Activated T-helper 9 cell treated with anti-CD3 and anti-CD28 coated beads, Interleukin-2, amount 50 U/mL, for 16 hours (primary cell): ENCODE measurements at regions not wholly inside any gene's neighbourhood (a gene's known extent, or its start where the extent isn't known, plus 50 kb on each side); places are given as distances from the start of the nearest gene placed in this dataset.

Experiments
- DNase-seq: peaks from one replicate; pipeline ENCODE4 v3.0.0-alpha.2; 2020; ENCODE audit warnings: low read depth

GRCh38 chr9:8085986-8086385 lies 286.4 kb upstream of the DMAC1 start:
- DNase-seq = no peak

GRCh38 chr9:8078641-8079140 lies 279.1 kb upstream of the DMAC1 start:
- no peak for DNase-seq

DNA sequence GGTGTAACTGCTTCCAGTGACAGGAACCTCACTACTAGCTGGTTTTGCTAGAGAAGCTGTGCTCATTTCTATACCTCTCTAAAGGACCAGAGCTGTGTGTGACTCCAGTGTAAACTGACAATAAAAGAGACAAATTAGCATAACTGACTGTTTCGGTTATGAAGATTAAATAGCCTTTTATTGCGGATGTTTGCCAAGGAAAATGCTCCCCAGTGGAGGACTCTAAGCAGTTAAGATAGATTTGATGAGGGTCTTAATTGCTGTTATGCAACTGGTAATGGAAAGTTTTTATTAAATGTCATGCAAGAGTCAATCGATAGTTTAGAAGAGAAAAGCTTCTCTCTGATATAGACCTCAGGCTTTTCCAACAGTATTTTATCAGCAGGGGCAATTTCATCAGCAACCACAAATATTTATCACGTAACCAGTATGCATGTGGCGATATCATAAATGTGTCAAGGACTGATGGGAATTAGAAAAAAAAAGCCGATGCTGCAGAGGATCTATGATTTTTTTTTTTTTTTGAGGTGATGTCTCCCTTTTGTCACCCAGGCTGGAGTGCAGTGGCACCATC lies 275.2 kb upstream of the DMAC1 start:
- DNase-seq = no peak

GRCh38 chr9:8071445-8071798 lies 271.8 kb upstream of the DMAC1 start:
- DNase-seq = no peak

- no peak for DNase-seq
These were observed 271.3 kb upstream of the DMAC1 start for GRCh38 chr9:8070779-8071444.

DNA sequence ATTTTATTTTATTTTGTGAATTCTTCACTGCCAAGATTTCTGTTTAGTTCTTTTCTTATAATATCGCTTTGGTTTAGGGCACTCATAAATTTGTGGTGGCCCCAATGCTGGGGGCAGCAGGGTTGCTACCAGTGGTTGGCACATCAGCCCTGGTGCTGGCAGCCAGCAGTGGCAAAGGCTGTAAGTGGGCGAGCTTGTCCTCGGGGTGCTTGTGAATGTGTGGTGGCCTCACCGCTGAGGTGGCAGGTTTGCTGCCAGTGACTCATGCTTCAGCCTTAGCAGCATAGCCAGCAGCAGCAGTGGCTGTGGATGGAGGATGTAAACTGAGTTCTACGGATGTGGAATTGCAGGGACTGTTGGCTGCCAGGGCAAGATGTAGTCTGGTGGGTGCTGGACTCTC lies 262.9 kb upstream of the DMAC1 start:
- DNase-seq = no peak

DNA sequence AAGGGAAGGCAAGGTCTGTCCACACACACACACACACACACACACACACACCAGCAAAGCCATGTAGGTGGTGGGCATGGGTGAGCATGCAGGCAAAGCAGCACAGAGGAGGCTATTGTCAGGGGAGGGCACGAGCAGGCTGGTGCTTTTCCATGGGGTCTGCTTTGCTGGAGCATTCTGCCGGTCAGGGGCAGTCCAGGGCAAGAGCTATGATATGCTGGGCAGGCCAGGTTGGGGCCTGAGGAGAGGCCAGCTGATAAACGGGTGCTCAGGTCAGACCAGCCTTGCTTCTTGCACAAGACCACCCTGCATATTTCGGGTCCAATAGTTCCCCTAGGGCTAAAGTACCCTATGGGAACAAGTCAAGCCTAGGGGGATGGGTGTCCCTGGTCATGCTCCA lies 253.9 kb upstream of the DMAC1 start:
- DNase-seq = no peak

DNA sequence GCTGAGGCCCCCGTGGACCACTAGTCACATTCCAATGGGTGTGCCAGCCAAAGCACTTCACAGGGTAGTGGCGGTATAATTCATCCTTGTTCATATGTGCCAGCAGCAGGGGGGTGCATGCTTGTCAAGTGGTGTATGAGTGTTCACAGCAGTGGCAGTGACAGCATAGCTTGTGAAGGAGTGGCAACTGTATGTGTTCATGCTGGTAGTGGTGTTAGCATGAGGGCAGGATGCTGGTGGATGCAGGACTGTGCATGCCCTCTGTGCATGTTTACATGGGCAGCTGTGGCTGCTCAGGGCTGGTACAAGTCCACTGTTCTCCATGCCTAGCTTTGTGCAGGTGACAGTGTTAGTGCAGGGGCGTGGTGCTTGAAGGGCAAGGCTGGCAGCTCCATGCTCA lies 253.4 kb upstream of the DMAC1 start:
- no peak for DNase-seq

DNA sequence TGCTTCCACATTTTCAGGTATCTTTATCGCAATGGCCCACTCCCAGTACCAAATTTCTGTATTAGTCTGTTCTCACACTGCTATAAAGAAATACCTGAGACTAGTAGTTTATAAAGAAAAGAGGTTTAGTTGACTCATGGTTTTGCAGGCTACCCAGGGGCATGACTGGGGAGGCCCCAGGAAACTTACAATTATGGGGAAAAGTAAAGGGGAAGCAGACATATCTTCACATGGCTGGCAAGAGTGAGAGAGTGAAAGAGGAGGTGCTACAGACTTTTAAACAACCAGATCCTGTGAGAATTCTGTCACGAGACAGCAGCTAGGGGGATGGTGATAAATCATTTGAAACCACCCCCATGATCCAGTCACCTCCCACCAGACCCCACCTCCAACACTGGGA lies 238.2 kb upstream of the DMAC1 start:
- DNase-seq = no peak

DNA sequence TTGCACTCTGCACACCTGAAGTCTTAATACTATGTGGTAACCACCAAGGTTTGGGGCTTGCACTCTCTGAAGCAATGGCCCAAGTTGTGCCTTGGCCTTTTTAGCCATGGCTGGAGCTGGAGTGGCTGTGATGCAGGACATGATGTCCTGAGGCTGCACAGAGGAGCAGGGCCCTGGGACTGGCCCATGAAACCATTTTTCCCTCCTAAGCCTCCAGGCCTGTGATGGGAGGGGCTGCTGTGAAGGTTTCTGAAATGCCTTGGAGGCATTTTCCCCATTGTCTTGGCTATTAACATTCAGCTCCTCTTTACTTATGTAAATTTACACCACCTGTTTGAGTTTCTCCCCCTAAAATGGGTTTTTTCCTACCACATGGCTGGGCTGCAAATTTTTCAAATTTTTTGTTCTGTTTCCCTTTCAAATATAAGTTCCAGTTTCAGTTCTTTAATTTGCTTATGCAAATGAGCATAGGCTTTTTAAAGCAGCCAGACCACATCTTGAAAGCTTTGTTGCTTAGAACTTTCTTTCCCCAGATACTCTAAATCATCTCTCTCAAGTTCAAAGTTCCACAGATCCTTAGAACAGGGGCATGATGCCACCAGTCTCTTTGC lies 237.4 kb upstream of the DMAC1 start:
- DNase-seq = no peak

DNA sequence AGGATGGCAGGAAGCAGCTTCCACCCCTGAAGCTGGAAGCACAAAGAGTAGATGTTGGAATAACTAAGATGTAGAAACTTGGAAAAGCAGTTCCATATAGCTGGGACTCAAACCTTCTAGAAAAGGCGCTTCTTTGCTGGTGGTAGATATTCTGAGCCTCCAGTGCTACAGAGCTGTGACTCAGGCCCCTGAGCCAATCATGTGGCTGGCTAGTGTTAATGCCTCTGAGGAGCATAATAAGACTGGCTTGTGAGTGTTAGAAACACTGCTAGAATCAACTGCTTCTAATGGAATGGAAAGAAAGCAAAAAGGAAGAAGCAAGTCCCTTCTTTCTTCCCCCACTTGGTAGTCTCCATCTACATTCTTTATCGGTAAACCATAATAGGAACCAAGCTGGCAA lies 234.2 kb upstream of the DMAC1 start:
- DNase-seq = no peak

- DNase-seq = no peak
These were observed 230.5 kb upstream of the DMAC1 start for GRCh38 chr9:8030095-8030494.

GRCh38 chr9:8027351-8027750 lies 227.8 kb upstream of the DMAC1 start:
- DNase-seq = no peak

DNA sequence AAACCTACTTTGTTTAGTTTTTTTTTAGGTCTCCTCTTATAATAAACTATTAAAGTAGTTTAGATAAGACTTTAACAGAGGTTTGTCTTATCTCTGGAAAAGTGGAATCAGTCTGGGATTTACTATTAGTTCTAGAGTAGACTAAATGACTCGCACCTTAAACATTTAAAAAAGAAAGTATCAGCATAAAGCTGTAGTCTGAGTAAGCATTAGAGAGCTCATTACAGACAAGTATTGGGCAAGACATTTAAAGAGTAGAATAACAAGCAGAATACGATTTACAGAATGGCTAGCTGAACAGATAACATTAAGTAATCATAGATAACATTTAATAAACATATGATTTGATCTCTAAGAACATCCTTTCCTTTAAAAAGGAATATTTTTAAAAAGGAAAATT lies 226.0 kb upstream of the DMAC1 start:
- DNase-seq = no peak

DNA sequence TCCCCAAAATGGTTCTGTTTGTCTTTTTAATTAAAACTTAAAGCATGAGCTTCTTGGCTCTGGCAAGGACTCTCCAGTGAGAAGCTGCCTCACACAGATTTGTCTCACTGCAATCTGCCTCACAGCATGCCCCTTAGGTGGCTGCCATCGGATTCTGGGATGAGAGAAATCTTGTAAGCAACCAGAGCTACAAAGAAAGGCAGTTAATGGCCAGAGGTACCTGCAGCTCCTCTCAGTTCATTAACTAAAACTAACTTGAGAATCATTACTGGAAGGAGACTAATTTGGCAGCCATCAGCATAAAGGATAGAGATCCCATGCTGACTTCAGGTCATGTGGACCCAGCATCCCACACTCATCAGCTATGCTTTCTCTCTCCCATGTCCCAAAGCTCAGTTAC lies 220.6 kb upstream of the DMAC1 start:
- DNase-seq = no peak

DNA sequence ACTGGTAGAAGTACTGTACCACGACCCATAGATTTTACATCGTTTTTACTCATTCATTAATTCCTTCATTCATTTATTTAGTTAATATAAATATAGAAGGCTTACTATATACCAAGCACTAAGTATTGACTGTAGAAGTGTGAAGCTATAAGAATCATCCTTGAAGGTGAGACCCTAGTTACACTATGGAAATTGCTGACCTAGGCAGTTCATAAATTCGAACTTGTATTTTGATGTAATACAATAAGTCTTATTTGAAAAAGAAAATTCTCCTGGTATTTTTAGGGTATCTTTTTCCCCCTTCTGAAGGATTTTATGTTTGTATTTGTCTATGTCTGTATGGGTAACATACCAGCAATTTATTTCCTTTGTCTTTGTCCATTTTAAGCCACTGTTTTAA lies 220.1 kb upstream of the DMAC1 start:
- DNase-seq = no peak

GRCh38 chr9:8014997-8015682 lies 215.6 kb upstream of the DMAC1 start:
- DNase-seq = no peak

DNA sequence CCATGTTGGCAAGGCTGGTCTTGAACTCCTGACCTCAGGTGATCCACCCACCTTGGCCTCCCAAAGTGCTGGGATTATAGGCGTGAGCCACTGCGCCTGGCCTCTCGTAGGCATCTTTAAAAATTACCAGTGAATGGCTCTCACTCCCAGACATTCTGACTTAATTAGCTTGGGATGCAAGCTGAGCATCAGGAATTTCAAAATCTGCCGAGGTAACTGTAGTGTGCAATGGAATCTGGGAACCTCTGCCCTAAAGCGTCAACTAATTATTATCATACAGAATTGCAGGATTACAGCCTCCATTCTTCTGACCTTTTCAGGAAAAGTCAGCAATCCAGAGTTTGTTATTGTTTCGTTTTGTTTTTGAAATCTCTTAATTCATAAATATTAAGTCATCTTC lies 213.4 kb upstream of the DMAC1 start:
- DNase-seq = no peak

- DNase-seq = no peak
These were observed 212.4 kb upstream of the DMAC1 start for GRCh38 chr9:8011974-8012373.

DNA sequence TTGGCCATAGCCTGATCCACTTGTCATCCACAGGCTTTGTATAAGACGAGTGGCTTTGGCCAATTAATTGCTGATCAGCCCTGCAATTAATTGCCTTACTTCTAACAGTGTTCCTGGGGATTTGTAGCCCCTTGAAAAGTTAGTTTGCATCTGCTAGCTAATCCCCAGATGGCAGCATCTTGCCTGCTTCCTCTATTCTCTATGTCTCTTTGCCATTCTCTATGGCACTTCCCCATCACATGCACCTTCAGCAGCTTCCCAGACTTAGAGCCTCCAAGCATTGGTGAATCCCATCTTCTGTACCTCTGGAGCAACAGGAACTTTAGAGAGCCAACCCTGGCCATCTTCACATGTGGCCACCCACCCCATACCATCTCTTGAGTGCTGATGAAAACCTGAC lies 197.0 kb upstream of the DMAC1 start:
- DNase-seq = no peak

GRCh38 chr9:7988644-7989280 lies 189.2 kb upstream of the DMAC1 start:
- DNase-seq = no peak

DNA sequence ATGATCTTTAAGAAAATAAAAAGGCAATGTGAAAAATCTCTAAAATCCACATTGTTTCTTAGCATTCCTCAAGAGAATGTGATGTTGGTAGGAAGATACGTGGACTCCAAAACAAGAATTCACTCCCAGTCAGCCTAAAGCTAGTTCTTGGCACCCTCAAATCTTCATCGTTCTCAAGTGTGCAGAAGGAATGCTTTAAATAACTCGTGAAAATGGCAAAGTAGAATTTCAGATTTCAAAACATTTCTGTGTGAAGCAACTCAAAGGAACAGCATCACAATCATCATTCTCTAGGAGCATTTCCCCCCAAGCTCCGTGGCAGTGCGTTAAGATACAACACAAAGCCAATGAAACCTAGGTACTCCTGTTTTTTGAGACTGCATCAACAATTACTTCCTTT lies 185.1 kb upstream of the DMAC1 start:
- no peak for DNase-seq

DNA sequence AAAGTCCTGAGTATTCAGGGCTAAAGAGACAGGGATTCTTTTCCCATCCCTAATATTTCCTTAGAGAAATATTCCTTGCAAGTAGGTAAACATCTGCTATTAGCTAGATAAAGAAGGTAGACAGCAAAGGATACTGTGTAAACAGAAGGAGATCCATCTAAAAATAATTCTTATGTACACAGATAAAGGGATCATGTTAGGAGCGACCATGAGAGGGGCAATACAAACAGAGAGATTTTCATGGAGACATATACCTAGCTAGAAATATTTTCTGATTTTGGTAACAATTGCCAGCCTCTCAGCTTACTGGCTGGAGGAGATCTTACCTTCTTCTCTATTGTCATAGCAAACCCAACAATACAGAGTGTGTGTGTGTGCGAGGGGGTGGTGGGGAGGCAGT lies 184.6 kb upstream of the DMAC1 start:
- DNase-seq = no peak
